H1 (cell line): ENCODE measurements at regions not wholly inside any gene's neighbourhood (a gene's known extent, or its start where the extent isn't known, plus 50 kb on each side); places are given as distances from the start of the nearest gene placed in this dataset.
A peak's percentile ranks its signal among the peaks of the same experiment; 100 is the strongest.

ENCODE experiments used
- CTCF ChIA-PET: fragments of 300-600 bp; sonication (Branson Sonifier 250); formaldehyde crosslinking; loops from one replicate; lab custom pipeline; 2021; ENCODE audit not compliant: partially characterized antibody; lab: Charles Lee
- POLR2A ChIA-PET: fragments of 300-600 bp; sonication (Branson Sonifier 250); formaldehyde crosslinking; loops from one replicate; lab custom pipeline; 2021; ENCODE audit warnings: inconsistent platforms; ENCODE audit not compliant: partially characterized antibody; lab: Charles Lee
- DNase-seq, 2 experiments: peaks; one replicate each; pipeline versions ENCODE4 v3.0.0 to v3.0.0-alpha.2; 2010 to 2022; ENCODE audit warnings: low spot score in 2 of 2, low read depth in 1 of 2, mixed read lengths in 1 of 2
- FAIRE-seq: peaks from 2 replicates; lab custom pipeline; 2011; peaks lifted over from hg19 to GRCh38; lab: Jason Lieb, UNC
- H2AFZ ChIP-seq: 2 replicates; pipeline ENCODE4 v1.8.1; 2012; ENCODE audit warnings: low read length, inconsistent platforms
- H2AK5ac ChIP-seq: 2 replicates; pipeline ENCODE4 v1.6.1; 2013; ENCODE audit warnings: low read depth, low read length
- H2BK120ac ChIP-seq: replicated peaks from 2 replicates; pipeline ENCODE3; 2013; ENCODE audit warnings: low read depth, low read length, inconsistent platforms
- H2BK12ac ChIP-seq: 2 replicates; pipeline ENCODE4 v1.6.1; 2013; ENCODE audit warnings: low read depth, low read length
- H2BK15ac ChIP-seq: 2 replicates; pipeline ENCODE4 v1.6.1; 2013; ENCODE audit warnings: low read length
- H2BK20ac ChIP-seq: 2 replicates; pipeline ENCODE4 v1.6.1; 2013; ENCODE audit warnings: low read length
- H2BK5ac ChIP-seq: 2 replicates; pipeline ENCODE4 v1.6.1; 2013; ENCODE audit warnings: low read depth, low read length
- H3K14ac ChIP-seq: 2 replicates; pipeline ENCODE4 v1.6.1; 2013; ENCODE audit warnings: inconsistent platforms; ENCODE audit not compliant: insufficient read length
- H3K18ac ChIP-seq: 2 replicates; pipeline ENCODE4 v1.6.1; 2013; ENCODE audit warnings: low read length; ENCODE audit errors: extremely low read depth
- H3K23ac ChIP-seq: 2 replicates; pipeline ENCODE4 v1.6.1; 2013; ENCODE audit warnings: inconsistent platforms; ENCODE audit not compliant: insufficient read length
- H3K23me2 ChIP-seq: 2 replicates; pipeline ENCODE4 v1.6.1; 2013; ENCODE audit warnings: low read depth, low read length
- H3K27ac ChIP-seq: 2 replicates; pipeline ENCODE4 v1.6.1; 2011; ENCODE audit warnings: low read depth, low read length, inconsistent platforms
- H3K27me3 ChIP-seq, 4 experiments: replicated peaks in 1 of 4; 1 replicate in 1 of 4; 2 replicates in 3 of 4; pipeline versions ENCODE4 v1.6.1 to v1.8.1; 2011 to 2013; ENCODE audit warnings: low read length in 3 of 4, mild to moderate bottlenecking in 3 of 4, inconsistent platforms in 2 of 4, mixed read lengths in 2 of 4, moderate library complexity in 1 of 4; ENCODE audit not compliant: control insufficient read depth in 3 of 4, insufficient read depth in 3 of 4; ENCODE audit errors: extremely low read depth in 1 of 4
- H3K36me3 ChIP-seq, 4 experiments: 2 replicates each; pipeline versions ENCODE4 v1.6.1 to v1.8.1; 2011 to 2013; ENCODE audit warnings: mild to moderate bottlenecking in 4 of 4, low read length in 3 of 4, moderate library complexity in 2 of 4, control low read depth in 1 of 4, inconsistent platforms in 1 of 4; ENCODE audit not compliant: insufficient read depth in 4 of 4, control insufficient read depth in 2 of 4
- H3K4ac ChIP-seq: replicated peaks from 2 replicates; pipeline ENCODE3; 2013; ENCODE audit warnings: low read length, low read depth, mixed read lengths, inconsistent platforms; ENCODE audit not compliant: insufficient read length
- H3K4me1 ChIP-seq, 4 experiments: replicated peaks in 1 of 4; 1 replicate in 1 of 4; 2 replicates in 3 of 4; pipeline versions ENCODE4 v1.6.1 to v1.8.1; 2011 to 2013; ENCODE audit warnings: low read length in 3 of 4, inconsistent platforms in 2 of 4, mixed read lengths in 1 of 4; ENCODE audit not compliant: insufficient read depth in 4 of 4, control insufficient read depth in 3 of 4
- H3K4me2 ChIP-seq, 2 experiments: 2 replicates each; pipeline versions ENCODE4 v1.6.1 to v1.8.1; 2011 to 2013; ENCODE audit warnings: low read depth in 2 of 2, low read length in 2 of 2, control low read depth in 1 of 2, inconsistent platforms in 1 of 2, mild to moderate bottlenecking in 1 of 2; ENCODE audit not compliant: insufficient read depth in 1 of 2
- H3K4me3 ChIP-seq, 4 experiments: fragments of 200-600, 300-600 bp in 1 of 4; sonication (generic), shearing (Covaris generic), sonication (Bioruptor Twin) in 1 of 4; 2 replicates each; pipeline versions ENCODE4 v1.5.1 to v1.8.1; 2011 to 2016; ENCODE audit warnings: low read length in 4 of 4, low read depth in 3 of 4, control low read depth in 2 of 4, inconsistent platforms in 2 of 4, mild to moderate bottlenecking in 2 of 4, mixed read lengths in 1 of 4, moderate library complexity in 1 of 4; ENCODE audit not compliant: insufficient read depth in 2 of 4; ENCODE audit errors: extremely low read depth in 1 of 4
- H3K56ac ChIP-seq: replicated peaks from 2 replicates; pipeline ENCODE3; 2013; ENCODE audit warnings: low read depth, mild to moderate bottlenecking, mixed read lengths, low read length, inconsistent platforms; ENCODE audit not compliant: insufficient read length
- H3K79me1 ChIP-seq: 2 replicates; pipeline ENCODE4 v1.6.1; 2013; ENCODE audit warnings: low read depth, low read length, control low read depth
- H3K79me2 ChIP-seq, 2 experiments: 2 replicates each; pipeline versions ENCODE4 v1.6.1 to v1.8.1; 2012 to 2013; ENCODE audit warnings: low read length in 2 of 2, mild to moderate bottlenecking in 2 of 2, inconsistent platforms in 1 of 2; ENCODE audit not compliant: insufficient read depth in 2 of 2, control insufficient read depth in 1 of 2
- H3K9ac ChIP-seq, 4 experiments: replicated peaks in 1 of 4; 1 replicate in 1 of 4; 2 replicates in 3 of 4; pipeline versions ENCODE4 v1.6.1 to v1.8.1; 2011 to 2013; ENCODE audit warnings: low read depth in 3 of 4, low read length in 3 of 4, control low read depth in 2 of 4, mild to moderate bottlenecking in 2 of 4, moderate library complexity in 2 of 4, inconsistent platforms in 1 of 4; ENCODE audit errors: extremely low read depth in 1 of 4
- H3K9me3 ChIP-seq, 2 experiments: 2 replicates each; pipeline versions ENCODE4 v1.6.1 to v1.8.1; 2012 to 2013; ENCODE audit warnings: mild to moderate bottlenecking in 2 of 2, moderate library complexity in 2 of 2, control low read depth in 1 of 2, inconsistent platforms in 1 of 2, low read depth in 1 of 2, low read length in 1 of 2, mixed read lengths in 1 of 2; ENCODE audit not compliant: insufficient read depth in 2 of 2
- H4K20me1 ChIP-seq, 2 experiments: replicated peaks in 1 of 2; 2 replicates each; pipeline versions ENCODE3 to v1.8.1; 2011 to 2013; ENCODE audit warnings: inconsistent platforms in 2 of 2, low read length in 2 of 2, mild to moderate bottlenecking in 1 of 2; ENCODE audit not compliant: insufficient read depth in 2 of 2, control insufficient read depth in 1 of 2
- H4K5ac ChIP-seq: 2 replicates; pipeline ENCODE4 v1.6.1; 2013; ENCODE audit warnings: low read length, low read depth, mixed read lengths, inconsistent platforms; ENCODE audit not compliant: insufficient read length
- H4K8ac ChIP-seq: 2 replicates; pipeline ENCODE4 v1.8.0; 2013; ENCODE audit warnings: mild to moderate bottlenecking, moderate library complexity, low read length, inconsistent platforms; ENCODE audit not compliant: insufficient read depth; ENCODE audit errors: extremely low read depth
- H4K91ac ChIP-seq: replicated peaks from 2 replicates; pipeline ENCODE3; 2013; ENCODE audit warnings: low read length, mixed read lengths, inconsistent platforms; ENCODE audit not compliant: insufficient read length
- MAFK ChIP-seq: IDR thresholded peaks from 2 replicates; pipeline ENCODE4 v1.6.1; 2012; ENCODE audit warnings: low read depth, mild to moderate bottlenecking, improper control_type of control experiment, low read length
- NANOG ChIP-seq: IDR thresholded peaks from 2 replicates; pipeline ENCODE4 v1.6.1; 2011; ENCODE audit warnings: low read length, low read depth, mild to moderate bottlenecking, inconsistent platforms; ENCODE audit not compliant: insufficient read depth, poor library complexity, severe bottlenecking
- SP1 ChIP-seq: IDR thresholded peaks from 2 replicates; pipeline ENCODE4 v1.6.1; 2011; ENCODE audit warnings: low read depth, low read length
- ZNF274 ChIP-seq: IDR thresholded peaks from 2 replicates; pipeline ENCODE4 v1.7.0; 2012; ENCODE audit warnings: low read length, borderline replicate concordance; ENCODE audit errors: extremely low read depth
- WGBS, 2 experiments: shearing (Covaris generic) in 1 of 2; methylation state at CpG; one replicate each; pipeline versions ENCODE4 v1.1.6 to v1.1.7; 2013 to 2015; ENCODE audit warnings: low lambda C conversion rate in 2 of 2, mixed read lengths in 2 of 2, inconsistent platforms in 1 of 2, low coverage in 1 of 2, missing lambda C conversion rate in 1 of 2; ENCODE audit not compliant: insufficient replicate concordance in 2 of 2, insufficient coverage in 1 of 2, insufficient read length in 1 of 2; ENCODE audit errors: extremely low coverage in 1 of 2, missing lambda C conversion rate in 1 of 2; 5-methylcytosine and 5-hydroxymethylcytosine counted together

DNA sequence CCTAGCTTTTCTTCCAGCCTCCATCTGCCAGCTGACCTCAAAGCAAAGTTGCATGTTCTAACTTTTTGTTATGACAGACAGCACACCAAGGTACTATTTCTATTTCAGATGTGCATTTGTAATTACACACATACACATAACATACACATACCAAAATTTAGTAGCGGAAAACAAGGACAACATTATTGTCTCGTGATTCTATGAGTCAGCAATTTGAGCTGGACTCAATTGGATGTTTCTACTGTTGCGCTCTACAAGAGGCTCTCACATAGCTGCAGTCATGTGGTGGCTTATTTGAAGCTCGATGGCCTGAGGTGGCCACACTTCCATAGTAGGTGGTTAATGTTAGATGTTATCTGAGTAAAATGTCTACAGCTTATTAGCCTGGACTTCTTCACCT is 1010.1 kb upstream of the B3GALT2 start:
- no peaks in the 10 kb centered on the region for H3K23me2 ChIP-seq
- no peak overlapping the region for H2BK120ac ChIP-seq
- H2BK12ac ChIP-seq: no peak overlapping the region
- no peak overlapping the region for H4K91ac ChIP-seq
- no peaks in the 10 kb centered on the region for H3K79me2 ChIP-seq
- 97% methylated on average over 4 of the region's 4 CpGs; no CpG with 5 or more reads in 1 of the 2 experiments for WGBS, 2 experiments
- H3K56ac ChIP-seq: no peak overlapping the region
- H4K20me1 ChIP-seq: no peaks in the 10 kb centered on the region
- H4K8ac ChIP-seq: no peak overlapping the region
- H3K9me3 ChIP-seq: no peaks in the 10 kb centered on the region
- POLR2A ChIA-PET: no interaction called here
- H3K36me3 ChIP-seq: no peaks in the 10 kb centered on the region; a peak in 1 of 8 replicates
- no peaks in the 10 kb centered on the region for H3K4me1 ChIP-seq
- no peak overlapping the region for H2BK15ac ChIP-seq
- no peak overlapping the region for H3K18ac ChIP-seq
- no peak overlapping the region for H3K9ac ChIP-seq
- H3K4me3 ChIP-seq: no peak overlapping the region
- H3K27ac ChIP-seq: no peak overlapping the region
- H3K14ac ChIP-seq: no peak overlapping the region
- CTCF ChIA-PET: interaction anchor here (0.5 to 1.8 kb wide), 4 partner anchors 14 to 349 kb away, joined by 3 to 5 read pairs (median 3); no protein-coding TSS in a partner anchor
- H2AK5ac ChIP-seq: no peak overlapping the region
- no peak for FAIRE-seq
- H2BK20ac ChIP-seq: no peak overlapping the region
- H2AFZ ChIP-seq: no peak overlapping the region
- H3K27me3 ChIP-seq: no peaks in the 10 kb centered on the region
- H3K4ac ChIP-seq: no peak overlapping the region
- no peak overlapping the region for H3K23ac ChIP-seq
- no peak for TF ChIP-seq ZNF274
- TF ChIP-seq MAFK: 0 out of 2 replicates have a peak, but pooled peaks have one; percentile 9
- TF ChIP-seq SP1: no peak
- no peak for TF ChIP-seq NANOG
- no peaks in the 10 kb centered on the region for H3K79me1 ChIP-seq
- no peak for DNase-seq
- no peak overlapping the region for H2BK5ac ChIP-seq
- H3K4me2 ChIP-seq: no peak overlapping the region
- H4K5ac ChIP-seq: no peak overlapping the region
